H1 (cell line): ENCODE measurements at regions not wholly inside any gene's neighbourhood (a gene's known extent, or its start where the extent isn't known, plus 50 kb on each side); places are given as distances from the start of the nearest gene placed in this dataset.

Experiments
- CHD1 ChIP-seq: IDR thresholded peaks from 2 replicates; pipeline ENCODE4 v1.6.1; 2012; ENCODE audit warnings: low read depth, low read length, improper control_type of control experiment
- SIN3A ChIP-seq, 2 experiments: IDR thresholded peaks in 1 of 2; conservative IDR thresholded peaks in 1 of 2; 2 replicates each; pipeline ENCODE4 v1.6.1; 2011 to 2012; ENCODE audit warnings: low read length in 2 of 2, improper control_type of control experiment in 1 of 2, low read depth in 1 of 2, mild to moderate bottlenecking in 1 of 2

GRCh38 chr2:80786584-80786983 is 482.0 kb upstream of the LRRTM1 start (continued):
- no peak for TF ChIP-seq SIN3A (conservative IDR thresholded peaks at IDR 0.05 in 1 of 2, IDR thresholded peaks at IDR 0.05 in 1 of 2; ENCODE audit: low read depth in 1 of 2, low read length in 2 of 2)
- no peak for TF ChIP-seq CHD1
